SU-DHL-6 (cell line): ENCODE measurements at regions not wholly inside any gene's neighbourhood (a gene's known extent, or its start where the extent isn't known, plus 50 kb on each side); places are given as distances from the start of the nearest gene placed in this dataset.

Experiments
- EZH2phosphoT487 ChIP-seq: fragments of 200-600 bp; sonication (generic), shearing (Covaris generic); conservative IDR thresholded peaks from 2 replicates; pipeline ENCODE4 v1.6.1; 2018; ENCODE audit warnings: mild to moderate bottlenecking, antibody characterized with exemption, low read length, moderate library complexity, mixed read lengths
- TF ChIP-seq, protein P1 (sequence below): fragments of 200-600 bp; sonication (generic); IDR thresholded peaks from one replicate; pipeline ENCODE4 v1.5.1; 2017; ENCODE audit warnings: antibody characterized with exemption, mild to moderate bottlenecking, low read length, moderate library complexity; ENCODE audit not compliant: insufficient read depth, poor library complexity, severe bottlenecking

GRCh38 chr12:46475972-46476645, 103.5 kb upstream of the SLC38A2 start:
- TF ChIP-seq, protein P1, sequence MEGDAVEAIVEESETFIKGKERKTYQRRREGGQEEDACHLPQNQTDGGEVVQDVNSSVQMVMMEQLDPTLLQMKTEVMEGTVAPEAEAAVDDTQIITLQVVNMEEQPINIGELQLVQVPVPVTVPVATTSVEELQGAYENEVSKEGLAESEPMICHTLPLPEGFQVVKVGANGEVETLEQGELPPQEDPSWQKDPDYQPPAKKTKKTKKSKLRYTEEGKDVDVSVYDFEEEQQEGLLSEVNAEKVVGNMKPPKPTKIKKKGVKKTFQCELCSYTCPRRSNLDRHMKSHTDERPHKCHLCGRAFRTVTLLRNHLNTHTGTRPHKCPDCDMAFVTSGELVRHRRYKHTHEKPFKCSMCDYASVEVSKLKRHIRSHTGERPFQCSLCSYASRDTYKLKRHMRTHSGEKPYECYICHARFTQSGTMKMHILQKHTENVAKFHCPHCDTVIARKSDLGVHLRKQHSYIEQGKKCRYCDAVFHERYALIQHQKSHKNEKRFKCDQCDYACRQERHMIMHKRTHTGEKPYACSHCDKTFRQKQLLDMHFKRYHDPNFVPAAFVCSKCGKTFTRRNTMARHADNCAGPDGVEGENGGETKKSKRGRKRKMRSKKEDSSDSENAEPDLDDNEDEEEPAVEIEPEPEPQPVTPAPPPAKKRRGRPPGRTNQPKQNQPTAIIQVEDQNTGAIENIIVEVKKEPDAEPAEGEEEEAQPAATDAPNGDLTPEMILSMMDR = no peak
- TF ChIP-seq EZH2phosphoT487 = no peak
